SK-N-SH treated with all-trans-retinoic acid at 6 μM for 48 hours (cell line): ENCODE measurements at regions not wholly inside any gene's neighbourhood (a gene's known extent, or its start where the extent isn't known, plus 50 kb on each side); places are given as distances from the start of the nearest gene placed in this dataset.

Source experiments
- ATAC-seq: fragments of 200-7000 bp; cut with Tn5 transposase; 3 replicates; pipeline ENCODE4 v1.9.1; 2020; ENCODE audit warnings: mild to moderate bottlenecking, moderate library complexity
- BACH2 ChIP-seq: fragments of 250-450 bp; sonication (Bioruptor Pico); IDR thresholded peaks from 2 replicates; pipeline ENCODE4 v1.9.0; 2021; ENCODE audit warnings: mild to moderate bottlenecking, borderline replicate concordance
- CREB5 ChIP-seq: fragments of 250-450 bp; sonication (Bioruptor Pico); IDR thresholded peaks from 2 replicates; pipeline ENCODE4 v1.5.1; 2020; ENCODE audit warnings: low read depth, mild to moderate bottlenecking, moderate library complexity
- CSDC2 ChIP-seq: fragments of 250-450 bp; sonication (Bioruptor Pico); IDR thresholded peaks from 2 replicates; pipeline ENCODE4 v1.5.0; 2020; ENCODE audit warnings: mild to moderate bottlenecking, moderate library complexity
- CSRNP3 ChIP-seq: fragments of 250-450 bp; sonication (Bioruptor Pico); IDR thresholded peaks from 2 replicates; pipeline ENCODE4 v1.5.1; 2021; ENCODE audit warnings: mild to moderate bottlenecking, moderate library complexity
- ESRRG ChIP-seq: fragments of 250-450 bp; sonication (Bioruptor Pico); IDR thresholded peaks from 2 replicates; pipeline ENCODE4 v1.6.1; 2021; ENCODE audit warnings: mild to moderate bottlenecking
- GLIS3 ChIP-seq: fragments of 250-450 bp; sonication (Bioruptor Pico); IDR thresholded peaks from 2 replicates; pipeline ENCODE4 v1.5.0; 2020; ENCODE audit warnings: mild to moderate bottlenecking, moderate library complexity
- ISL1 ChIP-seq: fragments of 250-450 bp; sonication (Bioruptor Pico); IDR thresholded peaks from 2 replicates; pipeline ENCODE4 v2.1.2; 2022; ENCODE audit warnings: mild to moderate bottlenecking, moderate library complexity
- OSR1 ChIP-seq: fragments of 250-450 bp; sonication (Bioruptor Pico); IDR thresholded peaks from 2 replicates; pipeline ENCODE4 v1.8.0; 2022; ENCODE audit warnings: moderate library complexity, mild to moderate bottlenecking, inconsistent platforms
- PATZ1 ChIP-seq: fragments of 250-450 bp; sonication (Bioruptor Pico); IDR thresholded peaks from 2 replicates; pipeline ENCODE4 v1.8.0; 2020; ENCODE audit warnings: mild to moderate bottlenecking, moderate library complexity, borderline replicate concordance
- POU6F1 ChIP-seq: fragments of 250-450 bp; sonication (Bioruptor Pico); IDR thresholded peaks from 2 replicates; pipeline ENCODE4 v1.8.0; 2021; ENCODE audit warnings: low read depth, mild to moderate bottlenecking, moderate library complexity, borderline replicate concordance
- PPARA ChIP-seq: fragments of 250-450 bp; sonication (Bioruptor Pico); IDR thresholded peaks from 2 replicates; pipeline ENCODE4 v1.5.0; 2020; ENCODE audit warnings: mild to moderate bottlenecking, borderline replicate concordance
- RARB ChIP-seq: fragments of 250-450 bp; sonication (Bioruptor Pico); IDR thresholded peaks from 2 replicates; pipeline ENCODE4 v1.8.0; 2021; ENCODE audit warnings: mild to moderate bottlenecking, moderate library complexity
- SNAI2 ChIP-seq: fragments of 250-450 bp; sonication (Bioruptor Pico); IDR thresholded peaks from 2 replicates; pipeline ENCODE4 v1.5.0; 2020; ENCODE audit warnings: mild to moderate bottlenecking, moderate library complexity
- TCF4 ChIP-seq: fragments of 250-450 bp; sonication (Bioruptor Pico); IDR thresholded peaks from 2 replicates; pipeline ENCODE4 v1.8.0; 2021; ENCODE audit warnings: mild to moderate bottlenecking, moderate library complexity, borderline replicate concordance
- TOX ChIP-seq: fragments of 250-450 bp; sonication (Bioruptor Pico); IDR thresholded peaks from 2 replicates; pipeline ENCODE4 v1.8.0; 2021; ENCODE audit warnings: mild to moderate bottlenecking, moderate library complexity, borderline replicate concordance
- TSHZ2 ChIP-seq: fragments of 250-450 bp; sonication (Bioruptor Pico); IDR thresholded peaks from 2 replicates; pipeline ENCODE4 v1.5.0; 2020; ENCODE audit warnings: mild to moderate bottlenecking, moderate library complexity
- ZC3H10 ChIP-seq: fragments of 250-450 bp; sonication (Bioruptor Pico); IDR thresholded peaks from 2 replicates; pipeline ENCODE4 v1.5.1; 2021; ENCODE audit warnings: mild to moderate bottlenecking, moderate library complexity
- ZFP30 ChIP-seq: fragments of 450-650 bp; formaldehyde crosslinking; IDR thresholded peaks from 2 replicates; pipeline ENCODE4 v1.5.0; 2022; ENCODE audit warnings: mild to moderate bottlenecking, moderate library complexity
- ZNF565 ChIP-seq: fragments of 450-650 bp; formaldehyde crosslinking; conservative IDR thresholded peaks from 2 replicates; pipeline ENCODE4 v1.5.0; 2020; ENCODE audit warnings: low read depth, mild to moderate bottlenecking, moderate library complexity
- ZNF70 ChIP-seq: fragments of 450-650 bp; formaldehyde crosslinking; IDR thresholded peaks from 2 replicates; pipeline ENCODE4 v1.5.0; 2020; ENCODE audit warnings: mild to moderate bottlenecking, moderate library complexity
- ZNF8 ChIP-seq: fragments of 450-650 bp; formaldehyde crosslinking; IDR thresholded peaks from 2 replicates; pipeline ENCODE4 v1.5.0; 2020; ENCODE audit warnings: mild to moderate bottlenecking, moderate library complexity

GRCh38 chr9:14480526-14480925, 166.6 kb upstream of the NFIB start:
- TF ChIP-seq CREB5 (no peak), ZNF8 (CRISPR knock-in tag) (no peak), PATZ1 (CRISPR knock-in tag) (no peak), CSRNP3 (no peak), OSR1 (CRISPR knock-in tag) (no peak), GLIS3 (CRISPR knock-in tag) (no peak), ZC3H10 (no peak), ESRRG (no peak), CSDC2 (CRISPR knock-in tag) (no peak)
- no peak for ATAC-seq

GRCh38 chr9:14479163-14479560, 165.2 kb upstream of the NFIB start:
- TF ChIP-seq OSR1 (CRISPR knock-in tag) (no peak), PPARA (CRISPR knock-in tag) (no peak), TOX (CRISPR knock-in tag) (no peak), ISL1 (CRISPR knock-in tag) (no peak), SNAI2 (CRISPR knock-in tag) (no peak), TSHZ2 (CRISPR knock-in tag) (no peak), ZC3H10 (no peak), TCF4 (no peak), BACH2 (CRISPR knock-in tag) (no peak), ZNF70 (CRISPR knock-in tag) (no peak), CSRNP3 (no peak), RARB (CRISPR knock-in tag) (no peak), GLIS3 (CRISPR knock-in tag) (no peak), ZNF565 (no peak), PATZ1 (CRISPR knock-in tag) (no peak), POU6F1 (CRISPR knock-in tag) (no peak), ZFP30 (CRISPR knock-in tag) (no peak)
- ATAC-seq: no peak
